GM19324 (cell line): ENCODE measurements at regions not wholly inside any gene's neighbourhood (a gene's known extent, or its start where the extent isn't known, plus 50 kb on each side); places are given as distances from the start of the nearest gene placed in this dataset.
"Not testable (repeated sequence)": the region's sequence is repeated elsewhere in the genome, so short reads cannot be mapped to it uniquely, and the experiment has no call there.

Source experiments
- ATAC-seq: cut with Tn5 transposase; IDR thresholded peaks from one replicate; pipeline ENCODE4 v1.9.1; 2021; ENCODE audit warnings: mild to moderate bottlenecking, moderate library complexity; ENCODE audit not compliant: unreplicated experiment, low FRiP score

DNA sequence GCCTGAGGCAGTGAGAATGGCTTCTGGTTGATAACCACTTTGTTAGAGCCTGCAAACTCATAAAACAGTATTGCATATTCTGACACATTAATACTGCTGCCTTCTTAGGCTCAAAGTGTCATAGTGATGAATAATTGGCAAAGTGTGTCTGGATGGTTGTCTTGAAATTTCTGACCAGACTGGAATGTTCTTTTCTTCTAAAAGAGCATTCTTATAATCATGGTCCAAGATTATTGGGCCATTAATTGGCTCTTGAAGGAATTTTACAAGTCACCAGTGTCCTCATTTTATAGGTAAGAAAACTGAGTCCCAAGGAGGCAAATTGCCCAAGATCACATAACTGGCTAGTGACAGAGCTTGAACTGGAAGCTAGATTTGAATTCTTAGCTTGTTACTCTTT lies 111.7 kb downstream of the PCSK1 start:
- ATAC-seq: no peak

DNA sequence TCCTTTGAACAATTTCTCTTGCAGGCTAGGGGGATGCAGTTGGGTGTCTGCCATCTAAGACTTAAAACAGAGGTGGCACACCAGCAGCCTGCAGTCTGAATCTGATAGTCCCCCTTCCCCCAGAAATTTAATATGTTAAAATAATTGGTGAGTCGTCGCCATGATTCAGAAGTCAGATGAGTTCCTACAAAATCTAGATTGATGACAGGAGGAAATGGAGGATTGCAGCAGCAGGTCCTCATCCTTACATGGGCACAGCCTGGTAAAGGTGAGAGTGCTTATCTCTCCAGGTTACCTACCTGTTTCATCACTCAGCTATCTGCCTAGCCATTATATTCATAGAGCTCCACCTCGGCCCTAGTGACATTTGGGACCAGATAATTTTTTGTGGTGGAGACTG lies 112.3 kb downstream of the PCSK1 start:
- no peak for ATAC-seq

DNA sequence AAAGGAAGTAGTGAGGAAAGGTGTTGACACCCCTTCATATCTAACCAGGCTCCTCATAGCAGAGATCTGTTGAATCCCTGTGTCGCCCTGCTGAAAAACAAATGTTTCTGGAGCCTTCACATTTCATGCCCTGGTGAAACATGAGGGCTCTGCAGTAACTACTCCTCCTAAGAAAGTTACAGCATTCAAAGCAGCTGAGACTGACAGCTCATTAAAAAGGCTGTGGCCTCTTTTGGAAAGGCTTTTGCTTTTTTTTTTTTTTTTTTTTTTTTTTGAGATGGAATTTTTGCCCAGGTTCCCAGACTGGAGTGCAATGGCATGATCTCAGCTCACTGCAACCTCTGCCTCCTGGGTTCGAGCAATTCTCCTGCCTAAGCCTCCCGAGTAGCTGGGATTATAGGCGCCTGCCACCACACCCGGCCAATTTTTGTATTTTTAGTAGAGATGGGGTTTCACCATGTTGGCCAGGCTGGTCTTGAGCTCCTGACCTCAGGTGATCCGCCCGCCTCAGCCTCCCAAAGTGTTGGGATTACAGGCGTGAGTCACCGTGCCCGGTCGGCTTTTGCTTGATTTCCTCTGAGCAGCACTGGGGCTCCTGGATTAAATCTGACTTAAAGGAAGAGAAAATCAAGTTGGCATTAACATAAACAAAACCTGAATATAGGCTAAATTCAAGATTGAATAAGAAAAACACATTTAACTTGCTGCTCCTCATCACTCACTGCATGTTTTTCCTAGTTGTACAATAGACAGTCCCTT lies 112.9 kb downstream of the PCSK1 start:
- ATAC-seq: not testable (repeated sequence)

DNA sequence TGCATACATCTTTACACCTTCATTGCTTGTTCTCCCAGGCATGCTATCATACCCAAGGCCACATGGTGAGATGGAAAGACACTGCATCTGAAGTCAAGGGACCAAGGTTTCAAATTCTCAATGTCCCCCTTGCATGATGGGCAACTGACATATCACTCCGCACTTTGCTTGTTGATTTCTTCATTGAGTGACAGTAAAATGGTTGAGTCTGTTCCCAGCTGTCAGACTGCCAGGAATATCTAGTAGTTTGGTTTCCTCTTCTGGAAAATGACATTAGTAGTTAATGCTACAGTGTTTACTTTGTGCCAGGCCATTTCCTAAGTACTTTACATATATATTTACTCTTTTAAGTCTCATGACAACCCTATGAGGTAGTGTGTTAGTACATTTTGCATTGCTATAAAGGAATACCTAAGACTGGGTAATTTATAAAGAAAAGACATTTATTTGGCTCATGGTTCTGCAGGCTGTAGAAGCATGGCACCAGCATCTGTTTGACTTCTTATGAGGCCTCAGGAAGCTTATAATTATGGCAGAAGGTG lies 114.4 kb downstream of the PCSK1 start:
- no peak for ATAC-seq

DNA sequence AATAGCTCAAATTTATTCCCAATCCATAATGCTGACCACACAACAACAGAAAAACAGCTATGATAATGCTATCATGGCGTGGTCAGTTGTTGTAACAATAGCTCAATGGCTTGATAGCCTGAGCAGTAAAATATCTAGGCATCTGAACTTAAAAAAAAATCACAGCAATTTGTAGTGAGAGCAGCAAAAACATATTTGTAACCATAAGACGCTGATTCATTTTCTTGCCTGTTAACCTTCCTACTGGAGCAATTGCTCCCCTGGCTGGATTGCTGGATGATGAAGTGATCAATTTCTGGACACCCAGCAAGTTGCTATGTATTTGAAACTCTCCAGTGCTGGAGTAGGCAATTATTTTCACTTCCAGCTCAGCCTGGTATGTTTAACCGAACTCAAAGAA lies 115.1 kb downstream of the PCSK1 start:
- ATAC-seq: no peak

DNA sequence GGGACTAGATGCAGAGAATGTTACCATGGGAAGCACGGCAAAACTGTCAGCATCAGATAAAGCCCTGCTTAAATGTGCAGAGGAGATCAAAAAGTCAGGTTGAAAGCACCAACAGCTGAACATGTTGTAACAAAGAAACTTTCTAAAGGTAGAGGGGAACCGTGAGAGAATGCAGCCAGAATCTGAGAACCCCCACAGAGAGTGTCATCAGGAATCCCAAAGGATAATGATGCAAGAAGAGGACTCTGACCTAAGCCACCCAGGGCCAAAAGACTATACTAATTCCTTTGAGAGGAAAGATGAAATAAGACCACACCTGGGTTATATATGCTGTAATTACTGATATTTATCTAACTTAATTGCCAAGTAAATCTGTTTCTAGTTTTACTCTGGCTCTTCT lies 116.6 kb downstream of the PCSK1 start:
- no peak for ATAC-seq

DNA sequence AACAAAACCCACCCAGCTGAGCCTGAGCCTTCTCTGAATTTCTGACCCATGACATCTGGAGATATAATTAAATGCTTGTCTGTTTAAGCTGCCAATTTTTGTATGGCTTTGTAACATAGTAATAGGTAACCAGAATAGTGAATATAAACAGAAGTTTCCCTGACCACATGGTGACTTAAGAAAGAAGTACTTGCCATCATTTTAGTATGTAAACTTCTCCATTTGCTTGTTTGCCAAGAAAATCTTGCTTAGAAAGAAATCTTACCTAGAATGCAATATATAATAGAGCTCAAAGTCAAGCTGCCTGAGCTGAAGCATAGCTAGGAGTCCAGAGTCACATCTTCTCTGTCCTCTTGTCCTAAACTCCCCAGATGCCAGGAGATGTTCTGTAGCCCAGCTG lies 117.0 kb downstream of the PCSK1 start:
- no peak for ATAC-seq

DNA sequence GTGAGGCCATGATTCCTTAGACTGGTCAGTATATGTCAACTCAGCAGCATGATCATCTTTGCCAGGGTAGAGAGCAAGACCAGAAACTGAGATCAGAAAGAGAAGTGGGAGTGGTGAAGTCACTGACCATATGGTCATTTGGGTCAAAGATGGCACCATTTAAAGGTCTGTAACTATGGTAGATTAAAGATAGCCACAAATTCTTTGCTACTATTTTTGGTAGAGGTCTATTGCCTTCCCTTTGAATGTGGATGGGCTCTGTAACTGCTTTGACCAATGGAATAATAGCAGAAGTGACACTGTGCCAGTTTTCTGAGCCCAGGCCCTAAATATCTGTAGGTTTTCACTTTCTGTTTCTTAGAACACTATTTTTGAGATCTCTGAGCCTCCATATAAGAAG lies 117.6 kb downstream of the PCSK1 start:
- ATAC-seq: peak; percentile 73

DNA sequence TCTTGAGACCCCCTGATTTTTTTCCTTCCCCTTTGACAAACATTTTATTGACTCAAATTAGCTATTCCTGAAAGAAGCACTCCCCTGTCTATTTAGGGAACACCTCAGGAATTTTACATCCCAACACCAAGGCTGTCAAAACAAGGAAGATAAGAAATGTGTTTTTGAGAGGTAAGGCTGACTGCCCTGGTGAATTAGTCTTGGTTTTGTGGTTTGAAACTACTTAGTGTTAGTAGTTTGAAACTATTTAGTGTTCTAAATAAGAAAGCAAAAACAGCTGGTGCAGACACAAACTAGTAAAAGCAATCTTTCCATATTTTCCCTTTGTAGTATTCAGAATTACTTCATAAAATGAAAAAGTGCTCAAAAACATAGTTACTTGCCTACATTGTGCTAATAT lies 120.7 kb downstream of the PCSK1 start:
- ATAC-seq: no peak

DNA sequence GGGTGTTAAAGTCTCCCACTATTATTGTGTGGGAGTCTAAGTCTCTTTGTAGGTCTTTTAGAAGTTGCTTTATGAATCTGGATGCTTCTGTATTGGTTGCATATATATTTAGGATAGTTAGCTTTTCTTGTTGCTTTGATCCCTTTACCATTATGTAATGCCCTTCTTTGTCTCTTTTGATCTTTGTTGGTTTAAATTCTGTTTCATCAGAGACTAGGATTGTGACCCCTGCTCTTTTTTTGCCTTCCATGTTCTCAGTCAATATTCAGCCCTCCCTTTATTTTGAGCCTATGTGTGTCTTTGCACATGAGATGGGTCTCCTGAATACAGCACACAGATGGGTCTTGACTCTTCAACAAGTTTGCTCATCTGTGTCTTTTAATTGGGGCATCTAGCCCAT lies 126.0 kb downstream of the PCSK1 start:
- not testable (repeated sequence) for ATAC-seq

DNA sequence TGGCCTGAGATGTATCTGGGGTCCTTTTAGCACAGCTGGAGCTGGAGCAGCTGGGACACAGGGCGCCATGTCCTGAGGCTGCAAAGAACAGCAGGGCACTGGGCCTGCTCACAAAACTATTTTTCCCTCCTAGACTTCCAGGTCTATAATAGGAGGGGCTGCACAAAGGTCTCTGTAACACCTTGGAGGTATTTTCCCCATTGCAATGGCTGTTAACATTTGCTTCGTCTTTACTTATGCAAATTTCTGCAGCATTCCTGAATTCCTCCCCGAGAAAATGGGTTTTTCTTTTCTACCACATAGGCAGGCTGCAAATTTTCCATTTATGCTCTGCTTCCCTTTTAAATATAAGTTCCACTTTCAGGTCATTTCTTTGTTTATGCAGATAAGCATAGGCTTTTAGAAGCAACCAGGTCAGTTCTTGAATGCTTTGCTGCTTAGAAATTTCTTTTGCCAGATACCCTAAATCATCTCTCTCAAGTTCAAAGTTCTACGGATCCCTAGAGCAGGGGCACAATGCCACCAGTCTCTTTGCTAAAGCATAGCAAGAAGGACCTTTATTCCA lies 130.8 kb downstream of the PCSK1 start:
- no peak for ATAC-seq

DNA sequence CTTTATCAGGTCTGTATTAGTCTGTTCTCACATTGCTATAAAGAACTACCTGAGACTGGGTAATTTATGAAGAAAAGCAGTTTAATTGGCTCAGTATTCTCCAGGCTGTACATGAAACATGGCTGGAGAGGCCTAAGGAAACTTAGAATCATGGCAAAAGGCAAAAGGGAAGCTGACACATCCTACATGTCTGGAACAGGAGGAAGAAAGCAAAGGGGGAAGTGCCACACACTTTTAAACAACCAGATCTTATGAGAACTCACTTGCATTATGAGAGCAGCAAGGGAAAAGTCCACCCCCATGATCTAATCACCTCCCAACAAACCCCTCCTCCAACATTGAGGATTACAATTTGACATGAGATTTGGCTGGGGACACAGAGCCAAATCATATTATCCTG lies 132.1 kb downstream of the PCSK1 start:
- ATAC-seq: no peak

DNA sequence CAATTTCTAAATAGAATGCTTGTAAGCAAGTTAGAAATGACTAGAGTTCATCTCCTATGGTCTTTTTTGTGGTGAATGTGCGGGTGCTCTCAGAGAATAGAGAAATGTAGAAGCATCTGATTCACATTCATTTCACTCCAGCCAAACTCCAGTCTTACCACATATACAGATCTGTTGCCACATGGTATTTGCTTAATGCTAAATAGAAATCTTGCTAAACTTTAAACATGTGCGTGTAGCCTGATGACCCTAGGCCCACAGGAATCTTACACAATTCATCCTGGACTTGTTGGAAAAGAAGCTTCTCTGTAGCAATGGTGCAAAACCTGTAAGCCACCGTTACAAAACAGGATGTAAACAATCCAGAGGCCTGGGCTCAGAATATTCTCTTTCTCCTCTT lies 135.2 kb downstream of the PCSK1 start:
- ATAC-seq: no peak

DNA sequence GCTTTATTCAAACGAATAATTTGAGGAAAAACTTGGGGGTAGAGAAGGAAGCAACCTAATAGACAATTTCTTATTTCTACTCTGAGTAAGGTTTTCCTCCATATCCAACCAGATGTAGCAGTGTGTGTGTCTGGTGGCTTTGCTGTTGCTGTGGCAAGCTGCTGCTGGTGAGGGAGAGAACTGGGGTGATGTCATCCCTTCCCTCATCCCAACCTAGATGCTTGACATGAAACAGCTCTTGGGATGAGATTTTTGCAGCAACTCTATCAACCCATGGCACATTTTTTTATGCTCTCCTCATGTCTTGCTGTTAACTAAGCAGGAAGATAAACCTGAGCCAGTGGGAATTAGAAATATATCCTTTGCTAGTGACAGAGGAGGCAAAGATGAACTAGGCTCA lies 135.8 kb downstream of the PCSK1 start:
- ATAC-seq: no peak

DNA sequence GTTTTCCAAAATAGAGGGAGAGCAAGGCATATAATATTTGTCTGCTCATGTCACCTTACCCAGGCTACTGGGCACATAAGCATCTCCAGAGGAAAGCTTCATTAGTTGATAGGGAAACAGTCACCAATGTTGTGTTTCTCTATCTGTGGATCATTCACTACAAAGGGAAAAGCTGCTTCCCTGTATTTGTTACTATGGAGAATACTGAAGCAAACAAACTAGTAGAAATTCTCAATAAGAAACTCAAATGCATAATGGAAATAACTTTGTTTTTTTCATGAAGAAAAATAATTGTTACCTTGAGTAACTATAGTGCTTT lies 138.2 kb downstream of the PCSK1 start:
- ATAC-seq: no peak

DNA sequence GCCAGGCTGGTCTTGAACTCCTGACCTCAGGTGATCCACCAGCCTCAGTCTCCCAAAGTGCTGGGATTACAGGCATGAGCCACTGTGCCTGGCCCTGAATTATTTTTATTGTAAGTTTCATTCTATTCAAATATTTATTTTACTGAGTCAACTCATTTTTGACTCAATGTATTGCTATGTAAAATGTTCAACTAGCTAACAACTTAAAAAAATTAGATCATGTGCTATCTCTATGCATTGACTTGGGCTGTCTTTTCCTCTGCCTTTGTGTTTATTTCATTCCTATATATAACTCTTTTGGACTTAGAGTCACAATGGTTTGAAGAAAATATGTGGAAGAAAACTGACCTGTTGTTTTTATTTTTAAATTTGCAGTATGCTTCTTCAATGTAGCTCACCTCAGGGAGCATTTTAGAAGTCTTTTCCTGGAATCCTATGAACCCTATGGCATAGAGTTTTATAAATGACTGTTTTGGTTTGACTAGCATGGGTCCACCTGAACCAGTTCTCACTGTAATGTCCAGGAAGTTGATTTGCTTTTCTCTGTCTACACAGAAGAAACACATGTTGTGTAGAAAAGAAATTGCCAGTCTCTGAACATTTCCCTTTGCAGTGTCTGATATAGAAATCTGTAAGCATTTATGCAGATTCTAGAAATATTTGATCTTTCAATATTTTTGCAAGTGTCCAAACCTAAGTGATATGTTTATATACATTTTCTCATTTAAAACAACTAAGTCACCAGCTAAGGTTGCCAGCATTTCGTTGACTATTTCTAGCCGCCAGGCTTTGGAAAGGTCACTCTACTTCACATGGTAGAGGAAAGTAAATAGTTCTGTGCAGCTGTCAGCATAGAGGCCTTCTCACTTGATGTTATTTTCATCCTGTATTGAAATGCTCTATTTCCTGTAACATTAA lies 138.8 kb downstream of the PCSK1 start:
- no peak for ATAC-seq

DNA sequence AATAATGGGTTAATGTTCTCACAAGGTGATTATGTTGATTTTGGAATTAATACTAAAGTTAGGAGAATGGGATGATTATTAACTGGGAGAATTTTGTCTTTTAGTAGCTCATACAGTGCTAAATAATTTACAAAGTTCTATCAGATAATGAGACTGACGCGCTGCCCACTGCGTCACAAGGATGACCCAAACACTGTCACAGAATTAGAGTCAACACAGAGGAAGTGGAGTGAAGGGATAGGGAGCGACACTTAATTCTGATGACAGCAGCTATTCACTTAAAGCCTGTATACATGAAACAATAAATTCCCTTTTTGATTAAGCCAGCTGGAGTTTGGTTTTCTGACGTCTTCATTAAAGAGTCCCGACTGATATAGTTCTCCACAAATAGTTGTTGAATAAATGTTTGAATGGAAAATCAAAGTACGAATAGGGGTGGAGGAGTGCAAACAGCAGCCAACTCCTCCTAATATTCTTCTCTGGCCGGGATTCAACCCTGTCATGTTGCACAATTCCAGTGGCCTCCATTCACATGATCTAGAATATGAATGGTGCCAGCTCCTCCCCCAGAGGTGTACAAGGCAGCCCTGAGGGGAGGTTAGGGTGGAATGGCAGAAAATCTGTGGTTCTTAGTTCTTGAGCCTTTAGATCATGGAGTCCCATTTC lies 140.3 kb downstream of the PCSK1 start:
- ATAC-seq: no peak

DNA sequence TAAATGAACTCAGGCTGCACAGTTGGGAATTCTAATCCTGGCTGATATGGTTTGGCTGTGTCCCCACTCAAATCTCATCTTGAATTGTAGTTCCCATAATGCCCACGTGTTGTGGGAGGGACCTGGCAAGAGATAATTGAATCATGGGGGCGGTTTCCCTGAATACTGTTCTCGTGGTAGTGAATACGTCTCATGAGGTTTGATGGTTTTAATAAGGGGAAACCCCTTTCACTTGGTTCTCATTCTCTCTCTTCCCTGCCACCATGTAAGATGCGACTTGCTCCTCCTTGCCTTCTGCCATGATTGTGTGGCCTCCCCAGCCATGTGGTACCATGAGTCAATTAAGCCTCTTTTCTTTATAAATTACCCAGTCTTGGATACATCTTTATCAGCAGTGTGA lies 143.8 kb downstream of the PCSK1 start:
- not testable (repeated sequence) for ATAC-seq

DNA sequence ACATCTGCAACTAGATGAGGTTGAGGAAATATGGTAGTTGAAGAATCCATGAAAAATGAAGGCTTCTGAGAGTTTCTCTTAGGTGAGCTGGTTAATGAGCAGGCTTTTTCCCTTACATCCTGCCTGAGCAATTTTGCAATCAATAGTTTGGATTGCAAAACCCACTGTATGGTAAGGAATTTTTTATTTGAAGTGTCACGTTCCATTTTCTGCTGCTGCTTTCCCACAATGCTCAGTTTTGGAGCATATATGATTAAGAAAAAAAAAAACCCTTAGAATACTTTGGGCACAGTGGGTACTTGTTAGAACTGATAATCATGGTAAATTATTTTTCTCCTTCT lies 144.2 kb downstream of the PCSK1 start:
- no peak for ATAC-seq

DNA sequence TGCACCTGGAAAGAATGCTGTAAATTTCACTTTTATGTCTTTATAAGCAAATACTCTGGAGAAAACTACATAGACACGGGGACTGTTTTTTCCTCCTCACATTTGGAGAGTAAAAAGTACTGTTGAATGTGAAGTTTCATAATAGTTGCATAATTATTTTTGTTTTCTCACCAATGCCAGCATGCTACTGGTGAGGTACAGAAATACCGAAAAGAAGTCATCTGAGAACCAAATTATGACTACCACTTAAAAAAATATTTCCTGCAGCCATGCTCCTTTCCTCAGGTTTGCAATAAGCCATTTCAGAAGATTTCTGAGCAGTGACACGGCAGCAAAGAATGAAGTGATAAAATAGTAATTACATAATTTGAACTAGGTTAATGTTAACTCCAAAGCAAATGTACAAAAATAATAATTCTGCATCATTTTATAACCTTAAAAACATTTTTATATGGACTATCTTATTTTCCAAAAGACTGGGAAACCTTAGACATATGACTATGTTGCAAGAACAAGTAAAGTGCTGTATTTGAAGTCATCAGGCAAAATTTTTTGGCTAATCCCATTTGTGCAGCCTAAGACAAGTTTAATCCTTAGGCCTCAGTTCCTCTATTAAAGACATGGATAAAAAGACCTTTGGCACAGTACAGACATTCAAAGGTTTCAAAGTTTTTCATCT lies 144.7 kb downstream of the PCSK1 start:
- no peak for ATAC-seq
